T-helper 1 cell treated with Interleukin-12 subunit alpha and Interleukin-12 subunit beta and Interleukin-4 antibody, amounts not matched to agents 30 μg/mL and 1 μg/mL, for 36 hours (primary cell): ENCODE measurements at regions not wholly inside any gene's neighbourhood (a gene's known extent, or its start where the extent isn't known, plus 50 kb on each side); places are given as distances from the start of the nearest gene placed in this dataset.

ENCODE experiments used
- H3K27ac Mint-ChIP-seq: one replicate; pipeline ENCODE4 v1.8.0; 2021; ENCODE audit warnings: mild to moderate bottlenecking, mixed read lengths
- H3K27me3 Mint-ChIP-seq: one replicate; pipeline ENCODE4 v1.8.0; 2021; ENCODE audit warnings: low read depth, mixed read lengths
- H3K36me3 Mint-ChIP-seq: one replicate; pipeline ENCODE4 v1.8.0; 2021; ENCODE audit warnings: low read depth, mixed read lengths
- H3K4me1 Mint-ChIP-seq: one replicate; pipeline ENCODE4 v1.8.0; 2021; ENCODE audit warnings: low read depth, mixed read lengths
- H3K4me3 Mint-ChIP-seq: one replicate; pipeline ENCODE4 v1.8.0; 2021; ENCODE audit warnings: mild to moderate bottlenecking, moderate library complexity, mixed read lengths
- H3K9me3 Mint-ChIP-seq: one replicate; pipeline ENCODE4 v1.8.0; 2021; ENCODE audit warnings: mixed read lengths

GRCh38 chr1:234554218-234554697 is 55.7 kb downstream of the IRF2BP2 start:
- Mint-ChIP-seq H3K9me3 (no peaks in the 10 kb centered on the region), H3K4me1 (peaks cover under 1% of the 10 kb centered on the region), H3K27ac (no peak overlapping the region), H3K27me3 (no peaks in the 10 kb centered on the region), H3K4me3 (no peak overlapping the region), H3K36me3 (no peaks in the 10 kb centered on the region)

GRCh38 chr1:234553240-234554188 is 56.5 kb downstream of the IRF2BP2 start:
- H3K27ac Mint-ChIP-seq: no peak overlapping the region
- no peak overlapping the region for H3K4me3 Mint-ChIP-seq

GRCh38 chr1:234551032-234551378 is 59.0 kb downstream of the IRF2BP2 start:
- H3K27me3 Mint-ChIP-seq: no peaks in the 10 kb centered on the region
- H3K4me3 Mint-ChIP-seq: no peak overlapping the region
- peaks cover 2% of the 10 kb centered on the region for H3K4me1 Mint-ChIP-seq
- no peak overlapping the region for H3K27ac Mint-ChIP-seq
- no peaks in the 10 kb centered on the region for H3K9me3 Mint-ChIP-seq
- no peaks in the 10 kb centered on the region for H3K36me3 Mint-ChIP-seq

More at GRCh38 chr1:234553240-234554188, 56.5 kb downstream of the IRF2BP2 start:
- H3K36me3 Mint-ChIP-seq: no peaks in the 10 kb centered on the region
- no peaks in the 10 kb centered on the region for H3K27me3 Mint-ChIP-seq
- H3K9me3 Mint-ChIP-seq: no peaks in the 10 kb centered on the region
- H3K4me1 Mint-ChIP-seq: no peaks in the 10 kb centered on the region

- no peaks in the 10 kb centered on the region for H3K9me3 Mint-ChIP-seq
- H3K27ac Mint-ChIP-seq: no peak overlapping the region
- H3K4me3 Mint-ChIP-seq: no peak overlapping the region
- peaks cover 3% of the 10 kb centered on the region for H3K4me1 Mint-ChIP-seq
- no peaks in the 10 kb centered on the region for H3K27me3 Mint-ChIP-seq
- H3K36me3 Mint-ChIP-seq: no peaks in the 10 kb centered on the region
Measured at GRCh38 chr1:234550341-234551031, 59.5 kb downstream of the IRF2BP2 start.

GRCh38 chr1:234549447-234550021 is 60.4 kb downstream of the IRF2BP2 start:
- H3K27me3 Mint-ChIP-seq: no peaks in the 10 kb centered on the region
- H3K4me1 Mint-ChIP-seq: peaks cover 13% of the 10 kb centered on the region
- H3K36me3 Mint-ChIP-seq: no peaks in the 10 kb centered on the region
- no peak overlapping the region for H3K27ac Mint-ChIP-seq
- no peak overlapping the region for H3K4me3 Mint-ChIP-seq
- no peaks in the 10 kb centered on the region for H3K9me3 Mint-ChIP-seq

- no peak overlapping the region for H3K27ac Mint-ChIP-seq
- H3K4me3 Mint-ChIP-seq: no peak overlapping the region
- no peaks in the 10 kb centered on the region for H3K9me3 Mint-ChIP-seq
- no peaks in the 10 kb centered on the region for H3K36me3 Mint-ChIP-seq
- no peaks in the 10 kb centered on the region for H3K27me3 Mint-ChIP-seq
- peaks cover 27% of the 10 kb centered on the region for H3K4me1 Mint-ChIP-seq
Measured at GRCh38 chr1:234546890-234547788, 62.8 kb downstream of the IRF2BP2 start.

DNA sequence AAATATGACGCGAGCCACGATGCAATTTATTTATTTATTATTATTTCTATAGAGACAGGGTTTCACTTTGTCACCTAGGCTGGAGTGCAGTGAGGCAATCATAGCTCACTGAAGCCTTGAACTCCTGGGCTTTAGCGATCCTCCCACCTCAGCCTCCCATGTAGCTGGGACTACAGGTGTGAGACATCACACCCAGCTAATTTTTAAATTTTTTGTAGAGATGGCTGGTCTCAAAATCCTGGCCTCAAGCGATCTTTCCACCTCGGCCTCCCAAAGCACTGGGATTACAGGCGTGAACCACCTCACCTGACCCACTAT is 63.6 kb downstream of the IRF2BP2 start:
- Mint-ChIP-seq H3K27ac (no peak overlapping the region), H3K27me3 (no peaks in the 10 kb centered on the region), H3K9me3 (no peaks in the 10 kb centered on the region), H3K4me3 (no peak overlapping the region), H3K4me1 (peaks cover 30% of the 10 kb centered on the region), H3K36me3 (no peaks in the 10 kb centered on the region)

- no peak overlapping the region for H3K27ac Mint-ChIP-seq
- H3K36me3 Mint-ChIP-seq: no peaks in the 10 kb centered on the region
- no peaks in the 10 kb centered on the region for H3K9me3 Mint-ChIP-seq
- no peaks in the 10 kb centered on the region for H3K27me3 Mint-ChIP-seq
- peaks cover 30% of the 10 kb centered on the region for H3K4me1 Mint-ChIP-seq
- H3K4me3 Mint-ChIP-seq: no peak overlapping the region
Measured at GRCh38 chr1:234545517-234546386, 64.2 kb downstream of the IRF2BP2 start.

GRCh38 chr1:234544087-234544579 is 65.2 kb upstream of the TARBP1 start:
- Mint-ChIP-seq H3K9me3 (no peaks in the 10 kb centered on the region), H3K4me3 (peak overlapping the region; percentile 26), H3K27ac (peak overlapping the region; percentile 59), H3K4me1 (peaks cover 36% of the 10 kb centered on the region), H3K36me3 (no peaks in the 10 kb centered on the region), H3K27me3 (no peaks in the 10 kb centered on the region)

GRCh38 chr1:234543442-234544086 is 64.6 kb upstream of the TARBP1 start:
- Mint-ChIP-seq H3K9me3 (no peaks in the 10 kb centered on the region), H3K4me3 (no peak overlapping the region), H3K4me1 (peaks cover 36% of the 10 kb centered on the region), H3K36me3 (no peaks in the 10 kb centered on the region), H3K27me3 (no peaks in the 10 kb centered on the region), H3K27ac (peak overlapping the region; percentile 59)

- Mint-ChIP-seq H3K27me3 (no peaks in the 10 kb centered on the region), H3K9me3 (no peaks in the 10 kb centered on the region), H3K4me3 (no peak overlapping the region), H3K4me1 (peaks cover 36% of the 10 kb centered on the region), H3K36me3 (no peaks in the 10 kb centered on the region), H3K27ac (peak overlapping the region; percentile 23)
Measured at GRCh38 chr1:234542211-234542850, 63.4 kb upstream of the TARBP1 start.

DNA sequence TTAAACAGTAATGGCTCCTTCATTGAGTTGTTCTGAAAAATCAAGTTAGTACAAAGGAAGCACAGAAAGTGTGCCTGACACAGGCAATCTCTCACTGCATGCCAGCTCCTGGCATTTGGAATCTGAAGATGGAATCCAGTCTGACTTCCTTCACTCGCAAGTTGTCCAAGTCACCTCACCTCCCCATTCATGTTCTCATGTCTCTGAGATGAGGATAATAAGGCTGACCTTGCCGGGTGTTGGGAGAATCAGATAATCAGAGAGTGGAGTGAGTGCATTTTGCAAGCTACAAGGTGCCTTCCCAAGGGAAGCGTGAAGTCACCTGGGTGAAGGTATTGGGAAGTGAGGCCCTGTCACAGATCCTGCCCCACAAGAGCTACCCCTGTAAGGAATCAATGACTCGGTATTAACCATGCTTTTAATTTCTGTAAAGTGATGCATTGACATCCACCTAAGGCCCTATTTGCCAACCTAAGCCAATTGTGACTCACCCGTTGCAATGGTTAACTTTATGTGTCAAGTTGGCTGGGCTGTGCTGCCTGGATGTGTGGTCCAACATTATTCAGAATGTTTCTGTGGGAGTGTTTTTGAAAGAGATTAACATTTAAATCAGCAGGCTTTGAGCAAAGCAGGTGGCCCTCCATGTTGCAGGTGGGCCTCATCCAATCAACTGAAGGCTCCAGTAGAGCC is 62.5 kb upstream of the TARBP1 start:
- H3K36me3 Mint-ChIP-seq: no peaks in the 10 kb centered on the region
- peaks cover 34% of the 10 kb centered on the region for H3K4me1 Mint-ChIP-seq
- H3K9me3 Mint-ChIP-seq: no peaks in the 10 kb centered on the region
- no peaks in the 10 kb centered on the region for H3K27me3 Mint-ChIP-seq
- H3K27ac Mint-ChIP-seq: no peak overlapping the region
- H3K4me3 Mint-ChIP-seq: no peak overlapping the region
